Panc1 (cell line): ENCODE measurements at regions not wholly inside any gene's neighbourhood (a gene's known extent, or its start where the extent isn't known, plus 50 kb on each side); places are given as distances from the start of the nearest gene placed in this dataset.

ENCODE experiments used
- POLR2AphosphoS5 ChIP-seq: IDR thresholded peaks from 2 replicates; pipeline ENCODE4 v1.6.1; 2012; ENCODE audit warnings: mild to moderate bottlenecking, low read depth, low read length, moderate library complexity
- SIN3A ChIP-seq: IDR thresholded peaks from 2 replicates; pipeline ENCODE4 v1.6.1; 2012; ENCODE audit warnings: low read depth, mild to moderate bottlenecking, low read length, moderate library complexity, borderline replicate concordance; ENCODE audit not compliant: insufficient read depth
- TF ChIP-seq, protein P1 (sequence below): fragments of 450-650 bp; IDR thresholded peaks from 2 replicates; pipeline ENCODE4 v1.5.1; 2017; ENCODE audit warnings: mild to moderate bottlenecking
- TF ChIP-seq, protein P2 (sequence below), 2 experiments: IDR thresholded peaks; 2 replicates each; pipeline ENCODE4 v1.6.1; 2011 to 2012; ENCODE audit warnings: low read depth in 2 of 2, control low read depth in 1 of 2, low read length in 1 of 2, mild to moderate bottlenecking in 1 of 2, moderate library complexity in 1 of 2; ENCODE audit not compliant: insufficient read depth in 1 of 2

DNA sequence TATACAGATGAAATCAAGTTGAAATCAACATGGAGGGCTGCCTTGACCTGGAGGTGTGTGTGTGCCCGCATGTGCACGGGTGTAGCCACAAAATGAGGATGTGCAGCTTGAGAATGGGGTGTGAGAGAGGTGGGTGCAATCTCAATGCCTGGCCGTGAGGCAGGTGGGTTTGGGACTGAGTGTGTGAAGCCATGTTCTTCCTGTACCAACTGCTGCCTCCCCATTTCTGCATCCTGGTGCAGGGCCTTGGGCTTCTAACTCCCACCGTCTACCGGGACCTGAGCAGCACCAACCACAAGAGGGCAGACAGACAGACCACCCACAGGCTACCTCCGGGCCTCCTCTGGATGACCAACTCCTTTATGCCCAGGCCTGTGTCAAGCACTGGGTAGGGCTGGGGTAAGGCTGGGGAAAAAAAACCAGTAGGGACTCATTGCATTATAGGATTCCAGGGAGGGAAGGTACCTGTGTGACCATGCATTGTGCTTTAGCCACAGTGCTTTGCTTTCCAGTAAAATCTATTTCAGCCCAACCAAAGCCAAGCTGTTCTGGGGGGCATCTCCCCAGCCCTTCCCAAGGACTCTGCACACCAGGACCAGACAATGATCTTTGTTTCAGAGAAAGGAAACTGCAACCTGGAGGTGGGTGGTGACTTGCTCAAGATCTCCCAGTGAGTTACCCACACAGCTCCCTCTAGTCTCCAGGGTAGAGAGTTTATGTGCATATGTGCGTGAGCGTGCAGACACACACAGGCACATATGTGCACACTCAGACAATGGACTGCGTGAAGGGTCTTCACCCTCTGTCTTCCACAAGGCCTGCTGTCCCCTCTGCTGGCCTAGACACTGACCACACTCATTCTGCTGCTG, 162.2 kb upstream of the TLE3 start:
- TF ChIP-seq, protein P1, sequence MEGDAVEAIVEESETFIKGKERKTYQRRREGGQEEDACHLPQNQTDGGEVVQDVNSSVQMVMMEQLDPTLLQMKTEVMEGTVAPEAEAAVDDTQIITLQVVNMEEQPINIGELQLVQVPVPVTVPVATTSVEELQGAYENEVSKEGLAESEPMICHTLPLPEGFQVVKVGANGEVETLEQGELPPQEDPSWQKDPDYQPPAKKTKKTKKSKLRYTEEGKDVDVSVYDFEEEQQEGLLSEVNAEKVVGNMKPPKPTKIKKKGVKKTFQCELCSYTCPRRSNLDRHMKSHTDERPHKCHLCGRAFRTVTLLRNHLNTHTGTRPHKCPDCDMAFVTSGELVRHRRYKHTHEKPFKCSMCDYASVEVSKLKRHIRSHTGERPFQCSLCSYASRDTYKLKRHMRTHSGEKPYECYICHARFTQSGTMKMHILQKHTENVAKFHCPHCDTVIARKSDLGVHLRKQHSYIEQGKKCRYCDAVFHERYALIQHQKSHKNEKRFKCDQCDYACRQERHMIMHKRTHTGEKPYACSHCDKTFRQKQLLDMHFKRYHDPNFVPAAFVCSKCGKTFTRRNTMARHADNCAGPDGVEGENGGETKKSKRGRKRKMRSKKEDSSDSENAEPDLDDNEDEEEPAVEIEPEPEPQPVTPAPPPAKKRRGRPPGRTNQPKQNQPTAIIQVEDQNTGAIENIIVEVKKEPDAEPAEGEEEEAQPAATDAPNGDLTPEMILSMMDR = no peak
- TF ChIP-seq POLR2AphosphoS5 = no peak
- TF ChIP-seq, protein P2, sequence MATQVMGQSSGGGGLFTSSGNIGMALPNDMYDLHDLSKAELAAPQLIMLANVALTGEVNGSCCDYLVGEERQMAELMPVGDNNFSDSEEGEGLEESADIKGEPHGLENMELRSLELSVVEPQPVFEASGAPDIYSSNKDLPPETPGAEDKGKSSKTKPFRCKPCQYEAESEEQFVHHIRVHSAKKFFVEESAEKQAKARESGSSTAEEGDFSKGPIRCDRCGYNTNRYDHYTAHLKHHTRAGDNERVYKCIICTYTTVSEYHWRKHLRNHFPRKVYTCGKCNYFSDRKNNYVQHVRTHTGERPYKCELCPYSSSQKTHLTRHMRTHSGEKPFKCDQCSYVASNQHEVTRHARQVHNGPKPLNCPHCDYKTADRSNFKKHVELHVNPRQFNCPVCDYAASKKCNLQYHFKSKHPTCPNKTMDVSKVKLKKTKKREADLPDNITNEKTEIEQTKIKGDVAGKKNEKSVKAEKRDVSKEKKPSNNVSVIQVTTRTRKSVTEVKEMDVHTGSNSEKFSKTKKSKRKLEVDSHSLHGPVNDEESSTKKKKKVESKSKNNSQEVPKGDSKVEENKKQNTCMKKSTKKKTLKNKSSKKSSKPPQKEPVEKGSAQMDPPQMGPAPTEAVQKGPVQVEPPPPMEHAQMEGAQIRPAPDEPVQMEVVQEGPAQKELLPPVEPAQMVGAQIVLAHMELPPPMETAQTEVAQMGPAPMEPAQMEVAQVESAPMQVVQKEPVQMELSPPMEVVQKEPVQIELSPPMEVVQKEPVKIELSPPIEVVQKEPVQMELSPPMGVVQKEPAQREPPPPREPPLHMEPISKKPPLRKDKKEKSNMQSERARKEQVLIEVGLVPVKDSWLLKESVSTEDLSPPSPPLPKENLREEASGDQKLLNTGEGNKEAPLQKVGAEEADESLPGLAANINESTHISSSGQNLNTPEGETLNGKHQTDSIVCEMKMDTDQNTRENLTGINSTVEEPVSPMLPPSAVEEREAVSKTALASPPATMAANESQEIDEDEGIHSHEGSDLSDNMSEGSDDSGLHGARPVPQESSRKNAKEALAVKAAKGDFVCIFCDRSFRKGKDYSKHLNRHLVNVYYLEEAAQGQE (IDR thresholded peaks at IDR 0.05; ENCODE audit: insufficient read depth in 1 of 2, low read depth in 2 of 2, low read length in 1 of 2) = no peak
- TF ChIP-seq SIN3A = no peak
